Naive thymus-derived CD4-positive, alpha-beta T cell (primary cell): ENCODE measurements at regions not wholly inside any gene's neighbourhood (a gene's known extent, or its start where the extent isn't known, plus 50 kb on each side); places are given as distances from the start of the nearest gene placed in this dataset.

ENCODE experiments used
- ATAC-seq: fragments of 150-1000 bp; cut with Tn5 transposase; 2 replicates; pipeline ENCODE4 v1.10.0; 2021; ENCODE audit warnings: mild to moderate bottlenecking, moderate library complexity
- CTCF ChIA-PET: fragments of 350-600 bp; sonication (Branson Sonifier 250); formaldehyde crosslinking; loops from one replicate; lab custom pipeline; 2021; ENCODE audit warnings: antibody characterized with exemption; lab: Charles Lee
- POLR2A ChIA-PET: fragments of 350-600 bp; sonication (Branson Sonifier 250); formaldehyde crosslinking; loops from one replicate; lab custom pipeline; 2021; ENCODE audit warnings: antibody characterized with exemption, inconsistent platforms; lab: Charles Lee
- DNase-seq, 9 donors: peaks; one replicate each; pipeline versions ENCODE4 v3.0.0 to v3.0.0-alpha.2; 2020 to 2022; ENCODE audit warnings: mixed read lengths in 1 of 9
- H3K27ac ChIP-seq: one replicate; pipeline ENCODE4 v1.7.0; 2013; ENCODE audit warnings: mild to moderate bottlenecking, low read depth, low read length, moderate library complexity
- H3K27me3 ChIP-seq, 2 donors: one replicate each; pipeline ENCODE4 v1.7.0; 2013; ENCODE audit warnings: low read length in 2 of 2, mild to moderate bottlenecking in 2 of 2, moderate library complexity in 2 of 2; ENCODE audit not compliant: control insufficient read depth in 2 of 2, insufficient read depth in 2 of 2
- H3K36me3 ChIP-seq, 3 experiments: 1 replicate in 2 of 3; 2 replicates in 1 of 3; pipeline ENCODE4 v1.7.0; 2013; ENCODE audit warnings: low read length in 3 of 3, mild to moderate bottlenecking in 3 of 3, moderate library complexity in 1 of 3; ENCODE audit not compliant: insufficient read depth in 3 of 3, control insufficient read depth in 2 of 3
- H3K4me1 ChIP-seq, 2 donors: one replicate each; pipeline ENCODE4 v1.7.0; 2013; ENCODE audit warnings: low read length in 2 of 2, mild to moderate bottlenecking in 2 of 2, moderate library complexity in 1 of 2; ENCODE audit not compliant: control insufficient read depth in 2 of 2, insufficient read depth in 2 of 2
- H3K4me3 ChIP-seq: 2 replicates; pipeline ENCODE4 v1.7.0; 2013; ENCODE audit warnings: mild to moderate bottlenecking, low read length
- H3K9me3 ChIP-seq, 3 experiments: 1 replicate in 2 of 3; 2 replicates in 1 of 3; pipeline ENCODE4 v1.7.0; 2013; ENCODE audit warnings: low read length in 3 of 3; ENCODE audit not compliant: control insufficient read depth in 2 of 3
- H3K27ac Mint-ChIP-seq, 9 donors: one replicate each; pipeline ENCODE4 v1.8.0; 2020 to 2022; ENCODE audit warnings: mixed read lengths in 9 of 9, mild to moderate bottlenecking in 8 of 9, moderate library complexity in 5 of 9, inconsistent platforms in 2 of 9
- H3K27me3 Mint-ChIP-seq, 5 donors: one replicate each; pipeline ENCODE4 v1.8.0; 2021 to 2022; ENCODE audit warnings: mixed read lengths in 5 of 5, mild to moderate bottlenecking in 1 of 5
- H3K36me3 Mint-ChIP-seq, 5 donors: one replicate each; pipeline ENCODE4 v1.8.0; 2020 to 2022; ENCODE audit warnings: mixed read lengths in 5 of 5, mild to moderate bottlenecking in 3 of 5, inconsistent platforms in 1 of 5
- H3K4me1 Mint-ChIP-seq, 7 donors: one replicate each; pipeline ENCODE4 v1.8.0; 2020 to 2022; ENCODE audit warnings: mixed read lengths in 7 of 7, mild to moderate bottlenecking in 3 of 7, inconsistent platforms in 1 of 7
- H3K4me3 Mint-ChIP-seq, 10 donors: one replicate each; pipeline ENCODE4 v1.8.0; 2020 to 2022; ENCODE audit warnings: mild to moderate bottlenecking in 10 of 10, mixed read lengths in 10 of 10, moderate library complexity in 6 of 10, inconsistent platforms in 2 of 10
- H3K9me3 Mint-ChIP-seq, 11 donors: one replicate each; pipeline ENCODE4 v1.8.0; 2020 to 2022; ENCODE audit warnings: mixed read lengths in 11 of 11, mild to moderate bottlenecking in 4 of 11, inconsistent platforms in 1 of 11, moderate library complexity in 1 of 11
- intact Hi-C, 2 donors: fragments of 100-400 bp; cut with micrococcal nuclease; formaldehyde crosslinking; loops; one replicate each; pipeline ENCODE4 v1.15.1; 2023

GRCh38 chr3:64885055-64885454 lies 197.3 kb upstream of the ADAMTS9 start:
- no peak overlapping the region for H3K4me3 ChIP-seq
- no peak overlapping the region for H3K27ac Mint-ChIP-seq
- peaks cover 0 to 21% (median 7%) of the 10 kb centered on the region in 11 donors for H3K9me3 Mint-ChIP-seq
- no peaks in the 10 kb centered on the region for H3K9me3 ChIP-seq
- H3K4me3 Mint-ChIP-seq, result no peak overlapping the region
- no peaks in the 10 kb centered on the region for H3K36me3 Mint-ChIP-seq
- no peak for ATAC-seq
- H3K27me3 Mint-ChIP-seq, result no peaks in the 10 kb centered on the region
- DNase-seq, result no peak
- H3K36me3 ChIP-seq, result no peaks in the 10 kb centered on the region
- CTCF ChIA-PET, result no interaction called here
- no peak overlapping the region for H3K27ac ChIP-seq
- no peaks in the 10 kb centered on the region for H3K4me1 Mint-ChIP-seq
- no peaks in the 10 kb centered on the region for H3K27me3 ChIP-seq
- intact Hi-C loops, result no loop called here
- POLR2A ChIA-PET, result no interaction called here
- no peaks in the 10 kb centered on the region for H3K4me1 ChIP-seq

GRCh38 chr3:64884536-64884935 lies 196.7 kb upstream of the ADAMTS9 start:
- Histone ChIP-seq H3K27me3 (no peaks in the 10 kb centered on the region), H3K27ac (no peak overlapping the region), H3K4me3 (no peak overlapping the region), H3K4me1 (no peaks in the 10 kb centered on the region), H3K36me3 (no peaks in the 10 kb centered on the region), H3K9me3 (no peaks in the 10 kb centered on the region)
- Mint-ChIP-seq H3K27me3 (no peaks in the 10 kb centered on the region), H3K9me3 (peaks cover 0 to 21% (median 7%) of the 10 kb centered on the region in 11 donors), H3K27ac (no peak overlapping the region), H3K4me1 (no peaks in the 10 kb centered on the region), H3K36me3 (no peaks in the 10 kb centered on the region), H3K4me3 (no peak overlapping the region)
- ATAC-seq, result no peak
- intact Hi-C loops, result no loop called here
- CTCF ChIA-PET, result no interaction called here
- POLR2A ChIA-PET, result no interaction called here
- DNase-seq, result no peak

- no peaks in the 10 kb centered on the region for H3K27me3 ChIP-seq
- ATAC-seq, result no peak
- peaks cover 0 to 14% (median 5%) of the 10 kb centered on the region in 11 donors for H3K9me3 Mint-ChIP-seq
- no peaks in the 10 kb centered on the region for H3K27me3 Mint-ChIP-seq
- H3K4me1 Mint-ChIP-seq, result no peaks in the 10 kb centered on the region
- H3K36me3 ChIP-seq, result no peaks in the 10 kb centered on the region
- H3K4me3 ChIP-seq, result no peak overlapping the region
- H3K9me3 ChIP-seq, result no peaks in the 10 kb centered on the region
- CTCF ChIA-PET, result no interaction called here
- no peaks in the 10 kb centered on the region for H3K36me3 Mint-ChIP-seq
- H3K27ac ChIP-seq, result no peak overlapping the region
- no peak overlapping the region for H3K27ac Mint-ChIP-seq
- POLR2A ChIA-PET, result no interaction called here
- no peak for DNase-seq
- no peak overlapping the region for H3K4me3 Mint-ChIP-seq
- no peaks in the 10 kb centered on the region for H3K4me1 ChIP-seq
- intact Hi-C loops, result no loop called here
Measured at GRCh38 chr3:64880916-64881315, 193.1 kb upstream of the ADAMTS9 start.

- H3K27ac ChIP-seq, result no peak overlapping the region
- H3K4me1 ChIP-seq, result no peaks in the 10 kb centered on the region
- Mint-ChIP-seq H3K27me3 (no peaks in the 10 kb centered on the region), H3K36me3 (no peaks in the 10 kb centered on the region), H3K4me3 (no peak overlapping the region), H3K9me3 (peaks cover 0 to 11% (median 3%) of the 10 kb centered on the region in 11 donors), H3K4me1 (no peaks in the 10 kb centered on the region), H3K27ac (no peak overlapping the region)
- no peak overlapping the region for H3K4me3 ChIP-seq
- CTCF ChIA-PET, result no interaction called here
- no peaks in the 10 kb centered on the region for H3K9me3 ChIP-seq
- ATAC-seq (no peak), DNase-seq (no peak)
- no peaks in the 10 kb centered on the region for H3K27me3 ChIP-seq
- POLR2A ChIA-PET, result no interaction called here
- no peaks in the 10 kb centered on the region for H3K36me3 ChIP-seq
- intact Hi-C loops, result no loop called here
Measured at GRCh38 chr3:64878362-64878761, 190.6 kb upstream of the ADAMTS9 start.

- Histone ChIP-seq H3K4me3 (no peak overlapping the region), H3K9me3 (no peaks in the 10 kb centered on the region), H3K27ac (no peak overlapping the region), H3K27me3 (no peaks in the 10 kb centered on the region), H3K4me1 (no peaks in the 10 kb centered on the region), H3K36me3 (no peaks in the 10 kb centered on the region)
- H3K4me1 Mint-ChIP-seq, result no peaks in the 10 kb centered on the region
- no peak for ATAC-seq
- peaks cover 0 to 16% (median 0%) of the 10 kb centered on the region in 11 donors for H3K9me3 Mint-ChIP-seq
- ChIA-PET CTCF (no interaction called here), POLR2A (no interaction called here)
- H3K4me3 Mint-ChIP-seq, result no peak overlapping the region
- H3K27me3 Mint-ChIP-seq, result peaks cover 0 to 5% (median 0%) of the 10 kb centered on the region in 5 donors
- DNase-seq, result no peak
- H3K27ac Mint-ChIP-seq, result no peak overlapping the region
- intact Hi-C loops, result no loop called here
- no peaks in the 10 kb centered on the region for H3K36me3 Mint-ChIP-seq
Measured at GRCh38 chr3:64873400-64873799, 185.6 kb upstream of the ADAMTS9 start.

- peaks cover 0 to 5% (median 0%) of the 10 kb centered on the region in 5 donors for H3K27me3 Mint-ChIP-seq
- no peak overlapping the region for H3K27ac Mint-ChIP-seq
Measured at GRCh38 chr3:64872345-64872744, 184.5 kb upstream of the ADAMTS9 start.

GRCh38 chr3:64871834-64872249 lies 184.0 kb upstream of the ADAMTS9 start:
- H3K36me3 ChIP-seq, result no peaks in the 10 kb centered on the region
- H3K4me1 Mint-ChIP-seq, result no peaks in the 10 kb centered on the region
- H3K27ac ChIP-seq, result no peak overlapping the region
- H3K27ac Mint-ChIP-seq, result no peak overlapping the region
- peaks cover 0 to 16% (median 2%) of the 10 kb centered on the region in 11 donors for H3K9me3 Mint-ChIP-seq
- no peak for DNase-seq
- no peaks in the 10 kb centered on the region for H3K4me1 ChIP-seq
- peaks cover 0 to 5% (median 0%) of the 10 kb centered on the region in 5 donors for H3K27me3 Mint-ChIP-seq
- H3K4me3 ChIP-seq, result no peak overlapping the region
- H3K36me3 Mint-ChIP-seq, result no peaks in the 10 kb centered on the region
- intact Hi-C loops, result no loop called here
- H3K4me3 Mint-ChIP-seq, result no peak overlapping the region
- ChIA-PET POLR2A (no interaction called here), CTCF (no interaction called here)
- no peaks in the 10 kb centered on the region for H3K9me3 ChIP-seq
- H3K27me3 ChIP-seq, result no peaks in the 10 kb centered on the region
- ATAC-seq, result no peak

More at GRCh38 chr3:64872345-64872744, 184.5 kb upstream of the ADAMTS9 start:
- Histone ChIP-seq H3K36me3 (no peaks in the 10 kb centered on the region), H3K27ac (no peak overlapping the region), H3K27me3 (no peaks in the 10 kb centered on the region), H3K9me3 (no peaks in the 10 kb centered on the region), H3K4me3 (no peak overlapping the region), H3K4me1 (no peaks in the 10 kb centered on the region)
- H3K9me3 Mint-ChIP-seq, result peaks cover 0 to 16% (median 2%) of the 10 kb centered on the region in 11 donors
- H3K4me3 Mint-ChIP-seq, result no peak overlapping the region
- no peaks in the 10 kb centered on the region for H3K36me3 Mint-ChIP-seq
- ChIA-PET POLR2A (no interaction called here), CTCF (no interaction called here)
- H3K4me1 Mint-ChIP-seq, result no peaks in the 10 kb centered on the region
- DNase-seq (no peak), ATAC-seq (no peak)
- intact Hi-C loops, result no loop called here
